ENCODE measurements at regions not wholly inside any gene's neighbourhood (a gene's known extent, or its start where the extent isn't known, plus 50 kb on each side); places are given as distances from the start of the nearest gene placed in this dataset.

DNA sequence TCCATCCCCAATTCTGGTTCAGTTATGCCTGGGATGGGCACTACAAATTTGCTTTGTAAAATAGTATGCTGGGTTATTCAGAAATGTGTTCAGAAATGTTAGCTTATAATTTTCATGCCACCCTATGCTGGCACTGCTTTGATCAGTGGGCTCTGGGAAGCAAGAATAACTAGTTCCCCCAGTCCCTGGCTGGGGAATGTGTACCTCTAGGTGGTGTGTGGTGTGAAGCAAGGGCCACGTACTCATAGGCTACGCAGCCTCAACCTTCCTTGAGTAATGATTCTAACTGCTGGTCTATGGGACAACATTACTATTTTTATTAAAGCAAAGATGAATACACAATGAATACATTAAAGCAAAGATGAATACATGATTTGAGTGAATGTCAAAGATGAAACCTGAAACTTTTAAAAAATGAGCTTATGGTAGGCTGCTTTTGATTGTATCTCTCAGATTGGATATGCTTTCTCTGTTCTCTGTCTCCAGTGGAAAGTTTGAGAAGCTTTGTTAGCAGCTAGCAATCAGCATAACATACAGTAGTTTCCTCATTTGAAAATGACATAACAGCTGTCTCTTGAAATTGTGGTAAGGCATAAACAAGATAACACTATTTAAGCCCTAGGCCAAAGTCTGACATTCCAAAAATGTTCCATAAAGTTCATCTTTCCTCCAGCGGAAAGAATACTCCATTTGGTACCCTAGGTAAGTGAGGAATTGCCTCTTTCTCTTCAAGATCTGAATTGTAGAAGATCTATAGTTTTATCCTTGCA is 174.7 kb upstream of the NFIB start:
- TF ChIP-seq, protein P1, sequence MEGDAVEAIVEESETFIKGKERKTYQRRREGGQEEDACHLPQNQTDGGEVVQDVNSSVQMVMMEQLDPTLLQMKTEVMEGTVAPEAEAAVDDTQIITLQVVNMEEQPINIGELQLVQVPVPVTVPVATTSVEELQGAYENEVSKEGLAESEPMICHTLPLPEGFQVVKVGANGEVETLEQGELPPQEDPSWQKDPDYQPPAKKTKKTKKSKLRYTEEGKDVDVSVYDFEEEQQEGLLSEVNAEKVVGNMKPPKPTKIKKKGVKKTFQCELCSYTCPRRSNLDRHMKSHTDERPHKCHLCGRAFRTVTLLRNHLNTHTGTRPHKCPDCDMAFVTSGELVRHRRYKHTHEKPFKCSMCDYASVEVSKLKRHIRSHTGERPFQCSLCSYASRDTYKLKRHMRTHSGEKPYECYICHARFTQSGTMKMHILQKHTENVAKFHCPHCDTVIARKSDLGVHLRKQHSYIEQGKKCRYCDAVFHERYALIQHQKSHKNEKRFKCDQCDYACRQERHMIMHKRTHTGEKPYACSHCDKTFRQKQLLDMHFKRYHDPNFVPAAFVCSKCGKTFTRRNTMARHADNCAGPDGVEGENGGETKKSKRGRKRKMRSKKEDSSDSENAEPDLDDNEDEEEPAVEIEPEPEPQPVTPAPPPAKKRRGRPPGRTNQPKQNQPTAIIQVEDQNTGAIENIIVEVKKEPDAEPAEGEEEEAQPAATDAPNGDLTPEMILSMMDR (IDR thresholded peaks at IDR 0.05) = no peak
- no peak for TF ChIP-seq POLR2A (IDR thresholded peaks at IDR 0.05)
